Brain pericyte (primary cell): ENCODE measurements at regions not wholly inside any gene's neighbourhood (a gene's known extent, or its start where the extent isn't known, plus 50 kb on each side); places are given as distances from the start of the nearest gene placed in this dataset.
A peak's percentile ranks its signal among the peaks of the same experiment; 100 is the strongest.
"Not testable (repeated sequence)": the region's sequence is repeated elsewhere in the genome, so short reads cannot be mapped to it uniquely, and the experiment has no call there.

Source experiments
- DNase-seq: peaks from one replicate; pipeline ENCODE4 v3.0.0-alpha.2; 2012; ENCODE audit warnings: low read depth, low spot score

GRCh38 chr9:63450836-63451235 lies 1834.2 kb downstream of the FOXD4L5 start:
- DNase-seq = not testable (repeated sequence)

- DNase-seq = not testable (repeated sequence)
Measured at GRCh38 chr9:63425123-63425522, 1859.9 kb downstream of the FOXD4L5 start.

DNA sequence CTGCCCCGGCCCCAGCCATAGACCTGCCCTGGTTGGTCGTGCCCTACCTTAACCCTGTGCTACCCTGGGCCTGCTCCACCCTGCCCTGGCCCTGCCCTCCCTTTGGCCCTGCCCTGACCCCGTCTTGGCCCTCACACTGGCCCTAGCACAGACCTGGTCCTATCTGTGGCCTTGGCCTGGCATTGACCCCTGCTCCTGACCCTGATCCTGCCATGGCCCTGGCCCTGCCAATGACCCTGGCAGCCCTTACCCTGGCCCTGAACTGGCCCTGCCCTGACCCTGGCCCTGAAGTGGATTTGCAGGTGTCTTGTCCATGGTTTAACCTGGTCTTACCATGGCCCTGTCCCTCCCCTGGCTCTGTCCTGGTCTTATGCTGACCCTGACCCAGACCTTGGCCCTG lies 1894.1 kb downstream of the FOXD4L5 start:
- DNase-seq = not testable (repeated sequence)

DNA sequence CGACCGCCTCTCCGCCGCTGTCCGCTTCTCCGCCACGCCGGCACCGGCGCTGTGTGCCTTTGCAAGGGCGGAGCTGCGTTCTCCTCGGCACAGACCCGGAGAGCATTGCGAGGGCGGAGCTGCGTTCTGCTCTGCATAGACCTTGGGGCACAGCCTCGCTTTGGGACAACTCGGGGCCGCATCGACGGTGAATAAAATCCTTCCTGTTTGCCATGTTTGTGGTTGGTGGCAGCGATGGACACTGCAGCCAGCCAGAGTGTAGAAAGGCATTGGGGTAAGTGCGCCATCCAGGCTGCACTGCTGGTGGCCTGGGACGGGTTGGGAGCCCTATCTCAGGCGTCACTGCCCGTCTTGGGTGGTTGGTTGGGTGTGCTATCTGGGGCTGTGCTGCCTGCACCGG lies 1899.5 kb downstream of the FOXD4L5 start:
- not testable (repeated sequence) for DNase-seq

- DNase-seq = not testable (repeated sequence)
Measured at GRCh38 chr9:63379864-63380263, 1905.1 kb downstream of the FOXD4L5 start.

- not testable (repeated sequence) for DNase-seq
Measured at GRCh38 chr9:63354219-63354618, 1930.8 kb downstream of the FOXD4L5 start.

DNA sequence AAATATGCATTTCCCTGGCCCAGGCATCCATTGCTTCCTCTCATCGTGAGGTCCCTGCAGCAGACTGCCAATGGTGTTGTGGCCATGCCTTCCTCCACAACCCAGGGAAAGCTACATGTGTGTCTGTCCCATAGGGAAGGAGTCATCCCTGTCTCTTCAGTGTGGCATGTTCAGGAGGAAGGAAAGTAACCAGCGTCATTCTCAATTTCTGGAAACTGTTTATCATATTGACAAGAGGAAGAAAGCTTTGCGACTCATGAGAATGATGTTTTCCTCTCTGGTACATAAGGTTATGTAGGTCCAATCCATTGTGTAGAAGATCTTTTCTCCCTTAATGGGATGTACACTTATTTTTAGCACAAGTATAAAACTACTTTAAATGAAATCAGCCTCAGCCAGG lies 1937.7 kb downstream of the FOXD4L5 start:
- not testable (repeated sequence) for DNase-seq

DNA sequence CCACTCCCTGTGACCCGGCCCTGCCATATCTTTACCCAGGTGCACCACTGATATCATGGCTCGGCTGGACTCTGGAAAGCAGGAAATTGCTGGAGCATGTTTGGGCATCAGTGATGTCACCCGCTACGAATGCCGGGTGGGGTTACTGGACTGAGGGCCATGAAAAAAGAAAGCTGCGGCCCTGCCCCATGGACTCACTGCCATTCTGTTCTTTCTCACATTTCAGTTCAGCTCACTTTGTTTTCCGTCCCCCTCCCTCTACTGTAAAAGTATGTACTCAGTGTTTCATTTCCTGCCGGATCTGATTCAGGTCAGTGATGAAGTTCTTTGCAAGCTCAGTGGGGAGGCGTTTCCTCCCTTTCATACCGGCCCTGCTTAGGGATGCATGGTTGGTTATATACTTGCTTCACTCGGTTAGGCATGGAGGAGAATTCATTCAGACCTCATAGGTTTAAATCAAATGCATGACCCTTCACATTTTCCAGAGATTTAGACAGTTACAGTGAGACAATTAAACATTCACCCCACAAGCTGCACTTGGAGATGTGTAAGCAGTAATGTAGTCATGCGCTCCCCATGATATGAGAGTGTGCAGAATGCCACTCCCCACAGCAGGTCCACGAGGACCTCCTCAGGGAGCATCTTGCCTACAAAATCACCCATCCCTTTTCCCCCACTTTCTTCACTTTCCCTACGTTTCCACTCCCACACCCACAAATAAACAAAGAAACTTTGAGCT lies 1938.5 kb downstream of the FOXD4L5 start:
- DNase-seq = peak; percentile 57

DNA sequence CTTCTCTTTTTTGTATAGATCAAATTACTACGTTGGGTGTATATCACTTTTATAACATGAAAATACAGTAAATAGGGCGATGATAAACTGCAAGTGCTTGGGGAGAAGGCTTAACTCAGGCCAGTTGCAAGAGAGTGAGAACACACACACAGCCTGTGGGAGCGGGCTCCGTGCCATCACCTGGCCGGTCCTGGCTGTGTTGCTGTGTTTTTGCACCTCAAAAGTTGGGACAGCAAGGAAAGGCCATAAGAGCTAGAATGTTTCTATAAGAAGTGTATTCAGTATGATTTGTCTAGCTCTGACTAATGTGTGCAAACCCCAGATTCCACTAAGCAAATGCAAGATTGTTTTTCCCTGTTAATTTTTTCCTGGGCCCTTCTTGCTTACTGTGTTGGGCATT lies 1940.6 kb downstream of the FOXD4L5 start:
- not testable (repeated sequence) for DNase-seq

- DNase-seq = not testable (repeated sequence)
Measured at GRCh38 chr9:63342528-63342927, 1942.5 kb downstream of the FOXD4L5 start.

DNA sequence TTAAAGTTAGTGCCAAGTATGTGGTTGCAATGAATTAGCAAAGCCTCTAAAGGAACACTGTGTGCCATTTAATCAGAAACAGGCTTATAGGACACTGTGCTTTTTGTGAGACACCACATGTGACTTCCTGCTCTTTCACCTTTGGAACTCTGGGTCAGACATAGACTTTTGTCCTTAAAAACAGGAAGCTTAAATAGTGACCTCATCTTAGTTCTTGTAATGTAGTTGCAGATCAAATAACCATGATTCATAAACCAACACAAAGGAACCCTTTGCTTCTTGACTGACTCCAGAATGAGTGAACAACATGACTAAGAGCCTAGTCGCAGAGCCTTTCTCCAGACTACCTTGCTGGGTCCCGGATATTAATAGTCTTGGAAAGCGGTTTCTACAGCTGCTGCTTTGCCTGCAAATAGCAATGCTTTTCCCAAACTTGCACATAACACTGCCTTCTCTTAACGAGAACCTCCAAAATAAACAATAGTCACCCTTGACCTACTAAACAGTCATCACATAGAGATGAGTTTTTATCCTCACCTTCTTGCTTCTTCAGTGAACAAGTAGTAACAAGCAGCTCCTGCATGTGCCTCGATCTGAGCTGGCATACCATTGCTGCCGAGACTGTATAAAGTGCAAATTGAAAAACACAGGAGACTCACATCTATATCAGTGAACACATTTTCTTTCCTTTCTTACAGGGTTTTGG lies 1947.0 kb downstream of the FOXD4L5 start:
- DNase-seq = peak; percentile 7

GRCh38 chr9:63335286-63335685 lies 1949.7 kb downstream of the FOXD4L5 start:
- not testable (repeated sequence) for DNase-seq

GRCh38 chr9:63334187-63334586 lies 1950.8 kb downstream of the FOXD4L5 start:
- not testable (repeated sequence) for DNase-seq

DNA sequence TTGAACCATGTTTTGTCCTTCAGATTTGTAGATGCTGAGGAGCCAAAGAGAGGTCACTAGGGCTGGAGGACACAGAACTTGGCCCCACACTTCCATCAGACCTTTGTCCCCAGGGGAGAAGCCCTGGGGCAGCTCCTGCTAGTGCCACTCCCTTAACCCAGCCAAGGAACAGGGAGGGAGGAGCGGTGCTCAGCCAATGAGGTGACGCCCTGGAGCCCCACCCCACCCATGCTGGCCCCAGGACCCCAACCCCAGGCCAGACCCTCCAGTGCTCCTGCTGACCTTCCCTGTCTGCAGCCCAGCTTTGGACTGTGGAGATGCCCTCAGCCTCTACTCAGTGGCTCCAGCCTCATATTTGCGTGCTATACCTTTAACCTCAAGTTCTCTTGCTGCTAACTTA lies 1951.9 kb downstream of the FOXD4L5 start:
- not testable (repeated sequence) for DNase-seq

DNA sequence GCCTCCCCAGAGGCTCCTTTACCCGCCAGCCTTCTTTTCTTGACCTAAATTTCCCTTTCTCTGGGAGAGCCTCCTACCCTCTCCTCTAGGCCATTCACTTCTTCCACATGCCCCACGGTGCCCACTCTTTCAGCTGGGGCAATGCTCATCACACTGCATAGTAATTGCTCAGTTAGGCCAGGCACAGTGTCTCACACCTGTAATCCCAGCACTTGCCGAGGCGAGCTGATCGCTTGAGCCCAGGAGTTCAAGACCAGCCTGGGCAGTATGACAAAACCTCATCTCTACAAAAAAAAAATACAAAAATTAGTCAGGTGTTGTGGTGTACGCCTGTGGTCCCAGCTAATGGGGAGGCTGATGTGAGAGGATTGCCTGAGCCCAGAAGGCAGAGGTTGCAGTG lies 1956.7 kb downstream of the FOXD4L5 start:
- not testable (repeated sequence) for DNase-seq

GRCh38 chr9:63327211-63327610 lies 1957.8 kb downstream of the FOXD4L5 start:
- DNase-seq = not testable (repeated sequence)

GRCh38 chr9:63326665-63327064 lies 1958.3 kb downstream of the FOXD4L5 start:
- not testable (repeated sequence) for DNase-seq

DNA sequence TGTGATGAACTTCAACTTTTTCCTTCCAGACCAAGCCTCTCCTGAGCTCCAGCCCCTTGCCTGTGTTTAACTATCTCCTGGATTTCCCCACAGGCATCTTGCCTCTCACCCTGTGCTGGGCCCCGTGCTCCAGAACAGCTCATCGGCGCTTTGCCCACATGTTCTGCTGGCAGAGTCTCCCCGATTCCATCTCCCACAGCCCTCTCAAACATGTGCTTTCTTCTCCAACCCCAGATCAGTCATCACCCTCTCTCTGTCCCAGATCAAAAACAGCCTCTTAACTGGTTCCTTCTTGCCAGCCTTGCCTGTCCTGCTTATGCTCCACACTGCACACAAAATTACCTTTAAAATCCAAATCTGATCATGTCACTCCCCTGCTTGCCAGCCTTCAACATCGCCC lies 1959.3 kb downstream of the FOXD4L5 start:
- DNase-seq = not testable (repeated sequence)

- DNase-seq = not testable (repeated sequence)
Measured at GRCh38 chr9:63318093-63318492, 1966.9 kb downstream of the FOXD4L5 start.

GRCh38 chr9:63315387-63315786 lies 1969.6 kb downstream of the FOXD4L5 start:
- not testable (repeated sequence) for DNase-seq

DNA sequence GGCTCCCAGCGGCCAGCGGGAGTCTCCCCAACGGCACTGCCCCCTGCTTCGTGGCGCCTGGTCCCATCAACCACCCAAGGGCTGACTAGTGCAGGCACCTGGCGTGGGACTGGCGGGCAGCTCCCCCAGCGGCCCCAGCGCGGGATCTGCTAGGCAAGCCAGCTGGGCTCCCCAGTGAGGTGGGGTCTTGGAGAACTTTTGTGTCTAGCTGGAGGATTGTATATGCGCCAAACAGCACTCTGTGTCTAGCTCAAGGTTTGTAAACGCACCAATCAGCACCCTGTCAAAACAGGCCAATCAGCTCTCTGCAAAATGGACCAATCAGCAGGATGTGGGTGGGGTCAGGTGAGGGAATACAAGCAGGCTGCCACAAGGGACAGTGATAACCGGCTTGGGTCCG lies 1988.2 kb downstream of the FOXD4L5 start:
- DNase-seq = not testable (repeated sequence)

GRCh38 chr9:63296366-63296765 lies 1988.6 kb downstream of the FOXD4L5 start:
- DNase-seq = not testable (repeated sequence)

DNA sequence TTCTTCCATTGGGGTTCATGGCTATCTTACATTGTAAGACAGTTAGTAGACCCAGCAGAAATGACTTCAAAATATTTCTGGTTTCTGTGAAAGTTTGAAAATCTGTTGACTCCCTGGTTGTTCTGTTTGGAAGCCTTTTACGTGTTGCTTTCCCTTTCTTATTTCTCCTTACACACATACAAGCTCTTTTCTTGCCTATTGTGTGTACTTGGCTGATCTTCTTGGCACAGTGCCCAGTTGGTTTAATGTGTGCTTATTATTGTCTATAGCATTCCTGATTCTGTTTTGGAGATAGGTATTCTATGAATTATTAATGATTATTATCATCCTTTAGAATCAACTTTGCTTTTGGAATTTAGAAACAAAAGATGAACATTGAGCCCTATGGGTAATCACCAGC lies 1995.0 kb downstream of the FOXD4L5 start:
- DNase-seq = not testable (repeated sequence)
